GM06990 (cell line): ENCODE measurements at regions not wholly inside any gene's neighbourhood (a gene's known extent, or its start where the extent isn't known, plus 50 kb on each side); places are given as distances from the start of the nearest gene placed in this dataset.
"Not testable (repeated sequence)": the region's sequence is repeated elsewhere in the genome, so short reads cannot be mapped to it uniquely, and the experiment has no call there.

Experiments used
- DNase-seq: peaks from one replicate; pipeline ENCODE4 v3.0.0-alpha.2; 2011; ENCODE audit not compliant: insufficient read length; ENCODE audit errors: extremely low read depth
- H3K27me3 ChIP-seq: replicated peaks from 2 replicates; pipeline ENCODE4 v1.6.0; 2011; ENCODE audit warnings: low read length; ENCODE audit not compliant: control insufficient read depth, insufficient read depth
- H3K36me3 ChIP-seq: 2 replicates; pipeline ENCODE4 v1.5.1; 2011; ENCODE audit warnings: low read length; ENCODE audit not compliant: control insufficient read depth, insufficient read depth
- H3K4me3 ChIP-seq: replicated peaks from 2 replicates; pipeline ENCODE4 v1.5.1; 2011; ENCODE audit warnings: low read depth, mild to moderate bottlenecking, control low read depth, low read length
- CTCF ChIP-seq: IDR thresholded peaks from 2 replicates; pipeline ENCODE4 v1.5.1; 2011; ENCODE audit warnings: low read length, control low read depth, mild to moderate bottlenecking, inconsistent platforms; ENCODE audit not compliant: insufficient read depth, poor library complexity, severe bottlenecking

- no peak for TF ChIP-seq CTCF
- no peak overlapping the region for H3K4me3 ChIP-seq
- no peak for DNase-seq
- H3K36me3 ChIP-seq, result no peaks in the 10 kb centered on the region
- no peaks in the 10 kb centered on the region for H3K27me3 ChIP-seq
Observed at GRCh38 chr4:120215350-120215749, 148.7 kb upstream of the MAD2L1 start.

DNA sequence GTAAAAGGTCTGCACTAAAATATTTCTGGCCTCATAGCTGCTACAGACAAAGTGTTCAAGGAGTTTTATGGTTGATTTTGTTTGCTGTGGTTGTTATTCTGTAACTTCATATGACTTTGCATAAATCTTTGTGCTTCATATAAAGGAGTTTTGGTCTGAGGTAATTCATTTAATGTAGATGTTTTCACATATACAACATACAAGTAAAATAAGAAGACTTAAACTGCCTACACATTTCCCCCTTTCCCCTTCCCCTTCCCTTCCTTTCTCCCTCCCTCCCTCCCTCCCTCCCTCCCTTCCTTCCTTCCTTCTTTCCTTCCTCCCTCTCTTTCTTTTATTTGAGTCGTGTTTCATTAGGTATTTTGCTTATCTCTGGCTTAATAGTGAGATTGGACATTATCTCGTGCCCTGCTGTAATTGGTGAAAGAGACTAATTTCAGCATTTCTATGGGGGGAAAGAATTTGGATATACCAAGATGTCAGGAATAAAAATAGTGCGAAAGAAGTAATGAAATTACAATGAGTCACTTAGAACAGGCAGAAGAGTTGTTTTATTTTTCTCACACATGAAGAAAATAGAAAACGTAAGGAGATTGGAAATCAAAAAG lies 144.9 kb upstream of the MAD2L1 start:
- DNase-seq, result no peak
- H3K27me3 ChIP-seq, result no peaks in the 10 kb centered on the region
- no peak for TF ChIP-seq CTCF
- no peaks in the 10 kb centered on the region for H3K36me3 ChIP-seq
- H3K4me3 ChIP-seq, result no peak overlapping the region

- Histone ChIP-seq H3K27me3 (no peaks in the 10 kb centered on the region), H3K36me3 (no peaks in the 10 kb centered on the region), H3K4me3 (no peak overlapping the region)
- DNase-seq, result no peak
- TF ChIP-seq CTCF, result no peak
Observed at GRCh38 chr4:120209706-120210105, 143.1 kb upstream of the MAD2L1 start.

- no peak for DNase-seq
- no peak overlapping the region for H3K4me3 ChIP-seq
- H3K36me3 ChIP-seq, result no peaks in the 10 kb centered on the region
- no peaks in the 10 kb centered on the region for H3K27me3 ChIP-seq
- no peak for TF ChIP-seq CTCF
Observed at GRCh38 chr4:120207021-120207420, 140.4 kb upstream of the MAD2L1 start.

DNA sequence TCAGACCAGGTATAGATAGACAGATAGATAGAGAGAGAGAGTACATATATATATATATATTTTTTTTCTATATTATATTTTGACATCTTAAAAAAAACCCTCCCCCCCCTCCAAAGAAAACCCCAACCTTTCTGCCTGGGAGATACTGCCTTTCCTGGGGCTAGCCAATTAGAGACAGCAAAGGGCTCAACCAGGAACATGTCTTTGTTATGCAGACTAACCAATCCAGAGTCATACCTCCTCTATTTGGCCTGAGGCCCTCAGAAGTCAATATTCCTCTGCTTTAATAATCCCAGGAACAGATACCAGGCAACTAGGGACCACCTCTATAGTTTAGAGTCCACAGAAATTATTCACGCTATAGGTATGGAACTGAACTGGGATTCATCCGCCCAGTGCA lies 135.6 kb upstream of the MAD2L1 start:
- no peak for DNase-seq
- H3K36me3 ChIP-seq, result no peaks in the 10 kb centered on the region
- no peaks in the 10 kb centered on the region; the same call in 1 of the 2 replicates for H3K27me3 ChIP-seq
- no peak for TF ChIP-seq CTCF
- H3K4me3 ChIP-seq, result no peak overlapping the region

- not testable (repeated sequence) for H3K36me3 ChIP-seq, H3K4me3 ChIP-seq, H3K27me3 ChIP-seq, DNase-seq
Observed at GRCh38 chr4:120200573-120201110, 134.0 kb upstream of the MAD2L1 start.
